ENCODE measurements at regions not wholly inside any gene's neighbourhood (a gene's known extent, or its start where the extent isn't known, plus 50 kb on each side); places are given as distances from the start of the nearest gene placed in this dataset.

DNA sequence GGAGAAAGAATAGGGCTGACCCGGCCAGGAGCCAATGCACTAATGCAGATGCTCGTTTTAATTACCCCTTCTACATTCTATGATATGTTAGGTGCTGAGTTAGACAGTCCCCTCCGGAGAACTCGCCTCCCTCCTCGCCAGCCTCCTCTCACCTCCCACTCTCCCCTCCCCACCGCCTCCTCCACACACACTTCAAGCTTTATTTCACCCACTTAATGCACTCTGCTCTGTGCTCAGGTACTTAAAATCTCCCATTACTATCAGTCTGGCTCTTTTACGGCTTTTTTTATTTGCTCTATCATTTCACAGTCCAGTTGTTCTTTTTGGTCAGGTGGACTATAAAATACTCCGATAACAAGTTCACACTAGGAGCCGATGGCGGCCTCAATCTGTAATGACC is 231.6 kb downstream of the TEX36 start:
- Histone ChIP-seq H3K9me3 (ENCODE audit: low read depth, low read length) (no peaks in the 10 kb centered on the region), H3K36me3 (ENCODE audit: insufficient read depth, low read length) (no peaks in the 10 kb centered on the region), H3K27ac (no peak overlapping the region), H3K4me3 (no peak overlapping the region), H3K9ac (ENCODE audit: insufficient read length) (no peak overlapping the region)
- no peak for TF ChIP-seq POLR2AphosphoS5 (IDR thresholded peaks at IDR 0.05; ENCODE audit: borderline replicate concordance, low read depth, low read length)
- no peak for TF ChIP-seq EZH2 (IDR thresholded peaks at IDR 0.05)
- no peak for TF ChIP-seq FOXP2 (optimal IDR thresholded peaks at IDR 0.05; ENCODE audit: control extremely low read depth, extremely low read length, insufficient read depth)
- DNase-seq (ENCODE audit: low read depth, low spot score), result no peak

DNA sequence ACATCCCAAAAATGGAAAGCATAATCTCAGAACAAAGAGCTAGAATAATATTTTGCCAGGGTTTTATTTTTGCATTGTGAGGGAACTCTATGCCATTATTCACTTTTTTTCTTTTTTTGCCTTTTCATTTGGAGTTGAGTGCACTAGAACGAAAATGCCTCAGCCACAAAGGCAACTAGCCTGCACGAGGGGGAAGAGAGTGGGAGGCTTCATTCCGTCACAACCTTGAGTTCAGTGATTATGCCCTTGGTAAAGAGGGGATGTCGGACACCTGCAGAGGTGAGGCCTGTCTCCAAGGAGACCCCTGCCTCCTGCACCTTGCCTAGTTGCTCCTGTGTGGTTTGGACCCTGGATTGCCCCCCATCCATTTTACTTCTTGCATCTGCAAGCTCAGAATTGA is 232.7 kb downstream of the TEX36 start:
- H3K27ac ChIP-seq, result no peak overlapping the region
- TF ChIP-seq FOXP2 (optimal IDR thresholded peaks at IDR 0.05; ENCODE audit: control extremely low read depth, extremely low read length, insufficient read depth) (no peak), POLR2AphosphoS5 (IDR thresholded peaks at IDR 0.05; ENCODE audit: borderline replicate concordance, low read depth, low read length) (no peak), EZH2 (IDR thresholded peaks at IDR 0.05) (no peak)
- H3K36me3 ChIP-seq (ENCODE audit: insufficient read depth, low read length), result no peaks in the 10 kb centered on the region
- H3K9ac ChIP-seq (ENCODE audit: insufficient read length), result no peak overlapping the region
- DNase-seq (ENCODE audit: low read depth, low spot score), result no peak
- no peaks in the 10 kb centered on the region for H3K9me3 ChIP-seq (ENCODE audit: low read depth, low read length)
- no peak overlapping the region for H3K4me3 ChIP-seq

DNA sequence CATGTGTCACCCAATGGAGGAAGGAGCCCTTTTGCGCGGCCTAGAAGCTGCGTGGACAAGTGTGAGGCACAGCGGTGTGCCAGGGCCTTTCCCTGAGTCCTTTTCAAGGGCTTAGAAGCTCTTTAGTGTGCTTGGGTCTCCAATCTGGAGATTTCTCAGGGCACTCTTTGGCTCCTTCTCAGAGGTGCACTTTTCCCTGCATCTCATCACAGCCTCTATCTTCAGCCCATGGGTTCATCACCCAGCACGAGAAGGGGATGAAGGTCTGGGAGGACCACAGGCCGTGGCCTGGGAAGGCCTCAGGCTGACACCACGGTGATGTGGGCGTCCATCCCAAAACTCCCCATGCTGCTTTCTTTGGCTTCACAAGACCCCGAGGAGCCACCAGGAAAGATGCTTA is 233.4 kb downstream of the TEX36 start:
- H3K36me3 ChIP-seq (ENCODE audit: insufficient read depth, low read length), result no peaks in the 10 kb centered on the region
- TF ChIP-seq FOXP2 (optimal IDR thresholded peaks at IDR 0.05; ENCODE audit: control extremely low read depth, extremely low read length, insufficient read depth) (no peak), POLR2AphosphoS5 (IDR thresholded peaks at IDR 0.05; ENCODE audit: borderline replicate concordance, low read depth, low read length) (no peak), EZH2 (IDR thresholded peaks at IDR 0.05) (no peak)
- H3K27ac ChIP-seq, result no peak overlapping the region
- H3K9ac ChIP-seq (ENCODE audit: insufficient read length), result no peak overlapping the region
- DNase-seq (ENCODE audit: low read depth, low spot score), result no peak
- H3K9me3 ChIP-seq (ENCODE audit: low read depth, low read length), result no peaks in the 10 kb centered on the region
- no peak overlapping the region for H3K4me3 ChIP-seq

DNA sequence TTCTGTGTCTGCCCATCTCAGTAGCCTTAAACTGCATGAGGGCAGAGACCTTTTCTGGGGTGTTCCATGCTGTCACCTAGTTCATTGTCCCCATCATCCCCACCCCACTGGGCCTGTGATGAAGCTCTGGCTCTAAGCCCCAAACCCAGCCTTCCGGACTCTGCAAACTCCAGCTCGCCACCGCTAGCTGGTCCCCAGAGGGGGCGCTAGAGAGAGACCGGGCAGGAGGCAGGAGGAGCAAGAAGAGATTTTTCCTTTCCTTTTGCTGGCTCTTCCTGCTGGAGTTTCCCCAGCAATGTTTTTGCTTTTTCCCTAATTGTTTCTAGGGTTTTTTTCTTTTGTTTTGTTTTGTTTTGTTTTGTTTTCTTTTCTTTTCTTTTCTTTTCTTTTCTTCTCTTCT is 234.4 kb downstream of the TEX36 start:
- Histone ChIP-seq H3K36me3 (ENCODE audit: insufficient read depth, low read length) (no peaks in the 10 kb centered on the region), H3K4me3 (no peak overlapping the region), H3K9ac (ENCODE audit: insufficient read length) (no peak overlapping the region), H3K9me3 (ENCODE audit: low read depth, low read length) (no peaks in the 10 kb centered on the region), H3K27ac (no peak overlapping the region)
- no peak for DNase-seq (ENCODE audit: low read depth, low spot score)
- no peak for TF ChIP-seq FOXP2 (optimal IDR thresholded peaks at IDR 0.05; ENCODE audit: control extremely low read depth, extremely low read length, insufficient read depth)
- TF ChIP-seq EZH2 (IDR thresholded peaks at IDR 0.05), result no peak
- no peak for TF ChIP-seq POLR2AphosphoS5 (IDR thresholded peaks at IDR 0.05; ENCODE audit: borderline replicate concordance, low read depth, low read length)

DNA sequence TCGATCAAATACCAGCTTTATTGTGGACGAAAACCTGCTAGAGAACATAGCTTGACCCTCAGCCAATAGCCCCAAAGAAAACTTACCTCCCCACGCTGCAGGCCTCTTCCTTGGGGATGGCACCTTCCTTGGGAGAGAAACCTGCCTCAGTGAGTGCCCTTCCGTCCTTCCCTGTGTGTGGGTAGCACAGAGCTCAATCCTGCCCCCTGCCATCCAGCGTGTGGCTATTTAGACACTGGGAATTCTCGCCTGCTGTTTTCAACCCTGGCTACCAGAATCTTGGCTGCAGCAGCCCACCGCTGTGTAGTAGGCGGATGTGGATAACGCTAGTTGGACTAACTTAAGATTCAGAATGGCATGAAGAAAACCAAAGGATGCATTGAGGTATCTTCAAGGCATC is 238.2 kb downstream of the TEX36 start:
- DNase-seq (ENCODE audit: low read depth, low spot score), result no peak
- Histone ChIP-seq H3K36me3 (ENCODE audit: insufficient read depth, low read length) (no peaks in the 10 kb centered on the region), H3K9ac (ENCODE audit: insufficient read length) (no peak overlapping the region), H3K9me3 (ENCODE audit: low read depth, low read length) (no peaks in the 10 kb centered on the region), H3K4me3 (no peak overlapping the region), H3K27ac (no peak overlapping the region)
- TF ChIP-seq EZH2 (IDR thresholded peaks at IDR 0.05) (no peak), POLR2AphosphoS5 (IDR thresholded peaks at IDR 0.05; ENCODE audit: borderline replicate concordance, low read depth, low read length) (no peak)

DNA sequence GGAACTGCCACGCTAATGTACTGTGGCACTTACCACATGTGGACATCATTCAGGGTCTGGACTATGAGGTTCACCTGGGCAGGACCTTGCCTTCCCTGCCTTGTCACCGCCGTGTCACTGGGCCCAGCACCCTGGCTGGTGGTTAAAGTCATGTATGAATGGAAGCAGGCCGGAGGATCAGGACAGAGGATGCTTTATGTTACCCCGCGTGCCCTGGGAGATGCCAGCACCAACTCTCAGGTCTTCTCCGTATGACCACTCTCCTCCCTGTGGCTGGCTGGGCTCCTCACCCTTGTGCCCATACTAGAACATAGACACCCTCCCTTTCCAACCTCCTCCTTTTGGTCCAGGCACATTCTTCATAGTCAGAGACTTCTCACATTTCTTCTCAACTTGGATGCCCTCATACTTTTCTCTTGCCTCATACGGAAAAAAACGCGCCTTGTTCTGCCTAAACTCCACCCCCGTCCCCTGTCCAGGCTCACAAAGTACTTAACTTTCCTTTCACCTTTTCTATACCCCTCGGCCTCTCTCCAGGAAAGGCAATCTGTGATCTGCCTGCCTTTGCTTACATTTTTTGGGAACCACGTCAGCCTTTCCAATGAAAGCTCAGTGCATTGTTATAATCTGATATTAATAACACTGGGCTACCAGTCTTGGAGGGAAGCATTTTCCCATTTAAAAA is 240.0 kb downstream of the TEX36 start:
- DNase-seq (ENCODE audit: low read depth, low spot score), result no peak
- H3K27ac ChIP-seq, result no peak overlapping the region
- no peak overlapping the region for H3K9ac ChIP-seq (ENCODE audit: insufficient read length)
- H3K4me3 ChIP-seq, result no peak overlapping the region
- H3K36me3 ChIP-seq (ENCODE audit: insufficient read depth, low read length), result no peaks in the 10 kb centered on the region
- no peak for TF ChIP-seq EZH2 (IDR thresholded peaks at IDR 0.05)
- TF ChIP-seq FOXP2 (optimal IDR thresholded peaks at IDR 0.05; ENCODE audit: control extremely low read depth, extremely low read length, insufficient read depth), result no peak
- H3K9me3 ChIP-seq (ENCODE audit: low read depth, low read length), result no peaks in the 10 kb centered on the region

- TF ChIP-seq POLR2AphosphoS5 (IDR thresholded peaks at IDR 0.05; ENCODE audit: borderline replicate concordance, low read depth, low read length), result no peak
- TF ChIP-seq FOXP2 (optimal IDR thresholded peaks at IDR 0.05; ENCODE audit: control extremely low read depth, extremely low read length, insufficient read depth), result no peak
- TF ChIP-seq EZH2 (IDR thresholded peaks at IDR 0.05), result no peak
- Histone ChIP-seq H3K9me3 (ENCODE audit: low read depth, low read length) (no peaks in the 10 kb centered on the region), H3K36me3 (ENCODE audit: insufficient read depth, low read length) (no peaks in the 10 kb centered on the region), H3K4me3 (no peak overlapping the region), H3K27ac (no peak overlapping the region), H3K9ac (ENCODE audit: insufficient read length) (no peak overlapping the region)
- no peak for DNase-seq (ENCODE audit: low read depth, low spot score)
Observed at GRCh38 chr10:125441151-125441550, 241.8 kb downstream of the TEX36 start.

DNA sequence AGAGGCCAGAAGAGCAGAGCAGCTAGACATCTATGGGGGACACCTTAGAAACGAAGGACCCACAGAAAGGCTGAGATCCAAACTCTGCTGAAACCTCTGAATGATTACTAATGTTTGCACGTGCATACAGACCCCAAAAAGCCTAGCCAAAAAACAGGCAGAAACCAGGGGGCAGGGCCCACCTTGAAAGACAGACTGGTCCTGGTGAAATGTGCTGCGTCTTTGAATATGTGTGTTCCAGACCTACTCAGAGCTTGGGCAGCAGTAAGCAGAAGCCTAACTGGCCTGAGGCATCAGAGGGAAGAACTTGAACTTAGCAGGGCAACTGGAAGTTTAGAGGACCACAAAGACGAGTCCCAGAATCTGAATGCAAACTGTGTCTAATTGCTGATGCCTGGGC is 251.8 kb downstream of the TEX36 start:
- H3K36me3 ChIP-seq (ENCODE audit: insufficient read depth, low read length), result no peaks in the 10 kb centered on the region
- H3K4me3 ChIP-seq, result no peak overlapping the region
- no peak overlapping the region for H3K27ac ChIP-seq
- no peak overlapping the region for H3K9ac ChIP-seq (ENCODE audit: insufficient read length)
- DNase-seq (ENCODE audit: low read depth, low spot score), result no peak
- TF ChIP-seq EZH2 (IDR thresholded peaks at IDR 0.05), result no peak
- TF ChIP-seq FOXP2 (optimal IDR thresholded peaks at IDR 0.05; ENCODE audit: control extremely low read depth, extremely low read length, insufficient read depth), result no peak
- no peak for TF ChIP-seq POLR2AphosphoS5 (IDR thresholded peaks at IDR 0.05; ENCODE audit: borderline replicate concordance, low read depth, low read length)
- H3K9me3 ChIP-seq (ENCODE audit: low read depth, low read length), result no peaks in the 10 kb centered on the region

- no peak for DNase-seq (ENCODE audit: low read depth, low spot score)
- Histone ChIP-seq H3K9me3 (ENCODE audit: low read depth, low read length) (no peaks in the 10 kb centered on the region), H3K36me3 (ENCODE audit: insufficient read depth, low read length) (no peaks in the 10 kb centered on the region), H3K27ac (no peak overlapping the region), H3K9ac (ENCODE audit: insufficient read length) (no peak overlapping the region), H3K4me3 (no peak overlapping the region)
- no peak for TF ChIP-seq POLR2AphosphoS5 (IDR thresholded peaks at IDR 0.05; ENCODE audit: borderline replicate concordance, low read depth, low read length)
- no peak for TF ChIP-seq FOXP2 (optimal IDR thresholded peaks at IDR 0.05; ENCODE audit: control extremely low read depth, extremely low read length, insufficient read depth)
- TF ChIP-seq EZH2 (IDR thresholded peaks at IDR 0.05), result no peak
Observed at GRCh38 chr10:125428054-125428453, 254.9 kb downstream of the TEX36 start.

All from SK-N-MC (cell line).